ENCODE measurements at regions not wholly inside any gene's neighbourhood (a gene's known extent, or its start where the extent isn't known, plus 50 kb on each side); places are given as distances from the start of the nearest gene placed in this dataset.

DNA sequence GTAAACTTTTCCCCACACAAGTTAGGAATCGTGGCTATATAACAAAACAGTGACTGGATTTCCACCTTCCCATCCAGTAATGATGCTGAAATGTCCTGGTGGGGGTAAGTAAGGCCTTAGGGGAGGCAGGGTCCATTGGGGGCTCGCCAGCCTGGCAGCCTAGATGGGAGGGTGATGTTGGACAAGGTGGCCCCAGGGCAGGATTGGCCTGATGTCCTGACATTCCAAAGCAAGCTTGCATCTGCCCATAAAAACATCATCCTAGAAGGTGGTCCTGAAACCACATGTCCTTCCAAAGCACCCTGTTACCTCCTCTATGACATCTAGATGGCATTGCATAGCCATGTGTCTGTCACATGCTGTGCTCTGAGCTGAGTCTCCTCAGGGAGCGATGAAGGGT lies 54.1 kb upstream of the RAB6C start:
- WGBS (ENCODE audit: insufficient coverage) = 0% methylated on average over 1 of the region's 3 CpGs
- H3K4me3 ChIP-seq (ENCODE audit: control insufficient read depth in 1 of 7, extremely low read depth in 1 of 7, insufficient read depth in 4 of 7, low read depth in 2 of 7, low read length in 6 of 7) = no peak overlapping the region
- peaks cover 0 to under 1% (median 0%) of the 10 kb centered on the region in 5 experiments for H3K9me3 ChIP-seq (ENCODE audit: control extremely low read depth in 1 of 5, control insufficient read depth in 4 of 5, insufficient read depth in 2 of 5, low read depth in 1 of 5, low read length in 4 of 5)
- no peak for DNase-seq
- H3K4me1 ChIP-seq (ENCODE audit: control extremely low read depth in 1 of 4, control insufficient read depth in 4 of 4, insufficient read depth in 4 of 4, low read length in 3 of 4) = peaks cover 0 to 11% (median 6%) of the 10 kb centered on the region in 4 experiments
- H3K27me3 ChIP-seq (replicated peaks in 2 of 5; ENCODE audit: control insufficient read depth in 4 of 5, insufficient read depth in 5 of 5, low read length in 4 of 5) = peaks cover 5 to 28% (median 8%) of the 10 kb centered on the region in 5 experiments
- POLR2A ChIA-PET = no interaction called here
- CTCF ChIA-PET = no interaction called here
- H3K36me3 ChIP-seq (ENCODE audit: control insufficient read depth in 4 of 4, insufficient read depth in 4 of 4, low read length in 3 of 4) = no peaks in the 10 kb centered on the region
- H3K27ac ChIP-seq (ENCODE audit: insufficient read depth in 1 of 2, low read depth in 1 of 2, low read length in 2 of 2, poor library complexity in 1 of 2, severe bottlenecking in 2 of 2) = no peak overlapping the region

DNA sequence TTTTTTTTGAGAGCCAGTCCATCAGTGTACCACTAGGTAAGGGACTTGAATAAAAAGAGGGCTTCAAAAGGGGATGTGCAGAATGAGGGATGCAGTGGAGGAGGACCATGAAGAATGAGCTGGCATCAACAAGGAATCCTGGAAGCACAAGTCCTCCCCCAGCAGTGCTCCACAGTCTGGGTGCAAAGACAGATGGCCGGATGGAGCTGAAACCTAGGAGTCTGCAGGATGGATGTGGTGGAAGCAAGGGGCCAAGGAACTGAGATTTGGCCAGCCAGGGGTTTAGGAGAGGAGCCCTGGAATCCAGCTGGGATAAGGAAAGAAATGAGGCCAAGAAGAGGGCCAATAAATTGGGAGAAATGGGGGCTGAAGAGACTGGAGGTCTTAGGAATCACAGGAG lies 51.8 kb upstream of the RAB6C start:
- 100% methylated on average over 1 of the region's 1 CpG for WGBS (ENCODE audit: insufficient coverage)
- DNase-seq = no peak
- Histone ChIP-seq H3K27me3 (replicated peaks in 2 of 5; ENCODE audit: control insufficient read depth in 4 of 5, insufficient read depth in 5 of 5, low read length in 4 of 5) (peaks cover 0 to 19% (median 6%) of the 10 kb centered on the region in 5 experiments), H3K9me3 (ENCODE audit: control extremely low read depth in 1 of 5, control insufficient read depth in 4 of 5, insufficient read depth in 2 of 5, low read depth in 1 of 5, low read length in 4 of 5) (no peaks in the 10 kb centered on the region), H3K4me3 (ENCODE audit: control insufficient read depth in 1 of 7, extremely low read depth in 1 of 7, insufficient read depth in 4 of 7, low read depth in 2 of 7, low read length in 6 of 7) (no peak overlapping the region), H3K36me3 (ENCODE audit: control insufficient read depth in 4 of 4, insufficient read depth in 4 of 4, low read length in 3 of 4) (no peaks in the 10 kb centered on the region), H3K4me1 (ENCODE audit: control extremely low read depth in 1 of 4, control insufficient read depth in 4 of 4, insufficient read depth in 4 of 4, low read length in 3 of 4) (peaks cover 0 to 10% (median 5%) of the 10 kb centered on the region in 4 experiments), H3K27ac (ENCODE audit: insufficient read depth in 1 of 2, low read depth in 1 of 2, low read length in 2 of 2, poor library complexity in 1 of 2, severe bottlenecking in 2 of 2) (no peak overlapping the region)
- CTCF ChIA-PET = interaction anchor here (0.8 to 1.2 kb wide), 3 partner anchors 9 to 1756 kb away, joined by 3 to 4 read pairs (median 3); no protein-coding TSS in a partner anchor
- POLR2A ChIA-PET = no interaction called here

DNA sequence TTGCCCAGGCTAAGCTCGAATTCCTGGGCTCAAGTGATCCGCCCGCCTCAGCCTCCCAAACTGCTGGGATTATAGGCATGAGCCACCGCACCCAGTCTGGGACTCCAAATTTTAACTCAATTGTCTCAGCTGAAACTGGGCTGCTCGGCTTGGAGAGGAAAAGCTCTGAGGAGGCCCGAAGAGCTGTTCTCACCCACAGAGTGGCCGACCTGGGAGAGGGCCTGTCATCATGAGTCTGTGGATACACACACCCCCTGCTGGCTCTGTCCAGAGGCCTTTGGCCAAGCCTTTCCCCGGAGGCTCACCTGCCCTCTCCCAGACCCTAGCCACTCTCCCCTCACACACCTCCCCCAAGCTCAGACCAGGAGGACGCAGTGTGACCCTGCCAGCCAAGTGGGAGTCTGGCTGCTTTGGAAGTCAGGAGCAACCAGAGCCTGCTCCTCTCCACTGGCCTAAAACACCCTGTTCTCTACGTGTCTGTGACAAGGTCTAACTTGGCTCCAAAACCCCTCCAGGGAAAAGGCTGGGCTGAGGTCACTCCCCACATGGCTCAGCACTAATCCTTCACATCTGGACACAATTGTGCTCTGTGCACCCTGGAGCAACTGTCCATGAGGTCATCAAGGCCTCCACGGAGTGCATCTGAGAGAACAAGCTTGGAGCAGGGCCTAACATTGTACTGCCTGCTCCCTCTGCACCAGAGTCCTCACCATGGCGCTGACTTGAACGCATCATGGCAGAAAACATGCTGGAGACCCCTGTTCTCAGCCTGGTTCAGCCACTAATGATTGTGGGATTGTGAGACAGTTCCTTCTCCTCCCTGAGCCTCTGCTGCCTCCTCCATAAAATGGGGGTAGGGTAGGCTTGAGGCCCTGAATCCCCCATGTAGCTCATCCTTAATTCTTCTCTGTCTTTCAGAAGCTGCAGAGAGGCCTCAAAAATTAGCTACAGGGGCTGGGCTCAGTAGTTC lies 49.9 kb upstream of the RAB6C start:
- Histone ChIP-seq H3K27me3 (replicated peaks in 2 of 5; ENCODE audit: control insufficient read depth in 4 of 5, insufficient read depth in 5 of 5, low read length in 4 of 5) (peaks cover 0 to 28% (median 6%) of the 10 kb centered on the region in 5 experiments), H3K36me3 (ENCODE audit: control insufficient read depth in 4 of 4, insufficient read depth in 4 of 4, low read length in 3 of 4) (no peaks in the 10 kb centered on the region), H3K4me3 (ENCODE audit: control insufficient read depth in 1 of 7, extremely low read depth in 1 of 7, insufficient read depth in 4 of 7, low read depth in 2 of 7, low read length in 6 of 7) (no peak overlapping the region), H3K27ac (ENCODE audit: insufficient read depth in 1 of 2, low read depth in 1 of 2, low read length in 2 of 2, poor library complexity in 1 of 2, severe bottlenecking in 2 of 2) (no peak overlapping the region), H3K4me1 (ENCODE audit: control extremely low read depth in 1 of 4, control insufficient read depth in 4 of 4, insufficient read depth in 4 of 4, low read length in 3 of 4) (no peaks in the 10 kb centered on the region), H3K9me3 (ENCODE audit: control extremely low read depth in 1 of 5, control insufficient read depth in 4 of 5, insufficient read depth in 2 of 5, low read depth in 1 of 5, low read length in 4 of 5) (no peaks in the 10 kb centered on the region)
- POLR2A ChIA-PET = no interaction called here
- DNase-seq = no peak
- CTCF ChIA-PET = interaction anchor here (1.1 kb wide), 1 partner anchor 181 kb away, joined by 3 read pairs; no protein-coding TSS in a partner anchor
- WGBS (ENCODE audit: insufficient coverage) = 93% methylated on average over 10 of the region's 13 CpGs
